Fibroblast of skin of abdomen (primary cell): ENCODE measurements at regions not wholly inside any gene's neighbourhood (a gene's known extent, or its start where the extent isn't known, plus 50 kb on each side); places are given as distances from the start of the nearest gene placed in this dataset.

Experiments
- DNase-seq: peaks from one replicate; pipeline ENCODE4 v3.0.0-alpha.2; 2013

GRCh38 chr10:59088912-59089573 lies 87.4 kb upstream of the PHYHIPL start:
- DNase-seq: no peak

DNA sequence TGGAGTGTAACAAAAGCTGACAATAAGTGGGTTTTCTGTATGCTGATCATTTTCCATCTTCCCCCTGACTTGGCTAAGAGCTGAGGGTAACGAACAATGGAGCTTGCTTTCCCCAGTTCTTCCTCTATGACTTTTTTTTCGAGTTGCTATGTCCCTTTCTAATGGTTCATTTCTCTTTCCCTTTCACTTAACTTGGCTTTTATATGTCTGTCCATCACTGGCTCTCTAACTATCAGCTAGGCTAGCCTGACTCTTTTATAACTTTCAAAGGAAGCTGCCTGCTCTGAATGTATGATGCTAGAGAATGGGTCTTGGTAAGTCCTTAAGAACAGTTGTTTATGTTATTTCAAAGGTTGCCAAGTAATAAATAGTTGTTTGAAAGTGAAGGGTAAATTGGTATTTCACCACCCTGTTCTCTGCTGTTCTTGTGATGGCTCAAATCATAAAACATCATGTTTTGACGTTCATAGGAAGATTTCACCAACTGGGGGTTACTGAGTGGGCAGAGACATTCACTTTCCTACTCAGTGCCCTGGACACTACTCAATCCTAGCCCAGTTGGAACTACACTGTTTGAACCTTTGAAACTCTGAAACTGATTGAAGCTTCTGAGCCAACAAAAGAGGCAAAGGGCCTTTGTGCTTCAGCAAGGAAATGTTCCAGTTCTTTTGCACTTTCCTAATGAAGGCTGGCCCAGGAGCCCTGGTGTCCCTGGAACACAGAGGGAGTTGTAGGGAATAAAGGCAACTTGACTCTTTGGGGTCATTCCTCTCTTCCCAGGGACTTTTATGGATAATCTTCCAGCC lies 85.4 kb upstream of the PHYHIPL start:
- no peak for DNase-seq

GRCh38 chr10:59093461-59093860 lies 83.0 kb upstream of the PHYHIPL start:
- no peak for DNase-seq

GRCh38 chr10:59096631-59097030 lies 79.8 kb upstream of the PHYHIPL start:
- no peak for DNase-seq

GRCh38 chr10:59098387-59098786 lies 78.1 kb upstream of the PHYHIPL start:
- peak; percentile 92 for DNase-seq

- DNase-seq: peak; percentile 85
Observed at GRCh38 chr10:59098831-59099452, 77.5 kb upstream of the PHYHIPL start.

- peak; percentile 48 for DNase-seq
Observed at GRCh38 chr10:59099481-59099880, 77.0 kb upstream of the PHYHIPL start.

DNA sequence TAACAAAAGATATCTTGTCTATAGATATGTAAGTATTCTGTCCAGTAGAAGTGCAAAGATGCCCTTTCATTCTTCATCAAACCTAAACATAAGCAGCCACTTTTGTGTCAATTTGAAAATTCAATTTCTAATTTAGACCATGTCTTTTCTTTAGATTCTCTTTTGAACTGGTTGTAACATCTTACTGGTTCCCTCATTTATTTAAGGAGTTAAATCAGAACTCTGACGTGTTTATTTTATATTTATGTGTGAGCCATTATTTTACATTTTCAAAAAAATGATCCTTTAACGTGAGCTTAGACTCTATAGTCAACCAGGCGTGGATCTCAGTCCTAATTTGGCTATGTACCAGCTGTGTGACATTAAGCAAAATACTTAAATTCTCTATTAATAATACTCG lies 74.0 kb upstream of the PHYHIPL start:
- DNase-seq: no peak

DNA sequence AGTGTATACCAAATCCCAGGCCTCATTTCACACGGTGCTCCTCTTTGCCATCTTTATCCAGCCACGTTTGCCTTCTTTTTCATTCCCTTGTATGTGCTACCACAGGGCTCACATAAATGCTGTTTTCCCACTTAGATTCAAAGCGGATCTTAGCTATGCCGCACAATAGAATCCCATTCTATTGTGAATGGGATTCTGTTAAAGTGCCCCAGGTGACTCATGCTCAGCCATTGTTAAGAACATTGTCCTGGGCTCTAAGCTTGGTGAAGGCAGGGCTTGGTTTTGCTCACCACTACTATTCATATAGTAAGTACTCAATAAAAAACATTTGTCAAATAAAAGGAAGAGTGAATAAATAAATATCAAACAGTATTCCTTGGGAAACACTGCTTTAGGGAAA lies 72.3 kb upstream of the PHYHIPL start:
- DNase-seq: no peak

- DNase-seq: no peak
Observed at GRCh38 chr10:59106441-59106840, 70.0 kb upstream of the PHYHIPL start.

DNA sequence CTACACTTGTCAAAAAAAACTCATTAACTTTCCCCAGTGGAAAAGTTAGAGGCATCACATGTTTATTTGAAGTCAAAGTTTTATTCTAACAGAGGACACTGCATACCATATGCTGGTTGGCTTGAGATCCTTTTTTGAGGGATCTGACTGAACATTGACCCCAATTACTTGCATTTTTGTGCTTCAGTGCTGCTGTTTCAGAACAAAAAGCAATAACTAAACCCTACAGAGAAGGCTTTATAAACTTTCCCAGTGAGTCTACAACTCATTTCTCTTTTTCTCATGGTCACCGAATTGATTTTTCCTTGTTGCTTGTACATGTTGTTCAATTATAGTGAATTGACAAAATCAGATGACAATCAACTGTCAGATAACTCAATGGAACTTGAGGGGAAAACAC lies 69.3 kb upstream of the PHYHIPL start:
- no peak for DNase-seq

GRCh38 chr10:59108296-59108870 lies 68.1 kb upstream of the PHYHIPL start:
- DNase-seq: no peak

DNA sequence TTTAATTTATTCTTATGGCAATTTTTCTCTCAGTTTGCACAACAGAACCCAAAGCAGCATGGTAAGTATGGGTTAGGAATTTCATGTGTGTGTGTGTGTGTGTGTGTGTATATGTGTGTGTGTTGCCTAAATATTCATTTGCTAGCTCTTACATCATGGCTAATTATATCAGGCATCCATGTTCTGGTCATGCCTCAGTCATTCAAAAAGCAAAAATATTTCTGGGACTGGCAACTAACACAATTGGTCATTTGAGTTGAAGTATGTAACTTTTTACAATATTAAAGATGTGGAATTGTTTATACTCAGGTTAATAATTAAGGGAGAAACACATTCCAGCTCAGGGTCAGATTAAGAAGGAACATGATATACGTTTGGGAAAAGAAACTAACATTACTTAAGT lies 67.6 kb upstream of the PHYHIPL start:
- DNase-seq: no peak

DNA sequence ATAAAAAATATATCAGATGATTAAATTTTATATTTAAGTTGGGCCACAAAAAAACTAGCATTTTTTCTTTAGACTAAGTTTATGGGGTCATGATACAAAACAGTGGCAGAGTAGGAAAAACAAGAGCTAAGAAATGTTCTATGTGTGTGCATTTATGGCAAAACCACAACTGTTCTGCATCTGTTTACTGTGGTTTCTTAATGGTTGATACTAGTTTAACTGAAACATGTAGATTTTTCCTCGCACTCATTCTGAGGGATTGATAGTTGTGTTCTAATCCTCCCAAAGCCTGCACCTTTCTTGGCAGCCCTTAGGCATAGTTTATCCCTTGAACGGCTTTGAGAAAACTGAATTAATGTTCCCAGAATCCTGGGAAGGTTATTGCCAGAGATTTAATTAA lies 66.6 kb upstream of the PHYHIPL start:
- DNase-seq: no peak

DNA sequence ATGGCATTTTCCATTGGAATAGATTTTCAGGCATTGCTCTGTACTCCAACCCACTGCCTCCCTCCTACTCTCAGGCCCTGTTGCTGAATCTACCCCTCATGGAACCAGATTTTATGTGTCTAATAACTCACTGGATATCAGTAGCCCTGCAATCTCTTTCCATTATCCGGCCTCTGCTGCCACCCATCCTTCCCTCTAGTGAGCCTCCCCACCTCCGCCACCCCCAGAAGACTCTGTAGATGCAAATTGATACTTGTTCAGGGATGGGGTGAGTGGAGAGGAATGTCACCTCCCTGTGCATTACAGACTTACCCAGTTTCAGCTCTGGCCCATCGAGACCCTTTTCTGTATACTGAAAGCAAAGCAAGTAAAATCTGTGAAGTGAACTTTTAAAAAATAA lies 52.3 kb upstream of the PHYHIPL start:
- DNase-seq: no peak

DNA sequence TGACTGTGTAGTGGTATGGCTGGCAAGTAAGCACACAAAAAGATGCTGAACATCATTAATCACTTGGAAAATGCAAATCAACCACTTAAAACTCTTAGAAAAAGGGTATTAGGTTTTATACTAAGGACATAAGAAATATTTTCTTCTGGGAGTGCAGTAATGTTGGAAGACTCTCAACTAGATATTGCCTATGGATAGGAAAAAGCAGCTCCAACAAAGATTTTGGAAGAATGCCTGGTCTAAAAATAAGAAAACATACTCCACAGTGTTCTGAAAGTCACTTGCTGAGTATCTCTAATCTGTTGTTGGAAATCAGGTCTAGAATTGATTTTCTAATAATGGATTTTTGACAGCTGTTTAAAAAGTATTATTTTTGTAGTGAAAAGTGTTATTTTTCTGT lies 50.8 kb upstream of the PHYHIPL start:
- DNase-seq: no peak

DNA sequence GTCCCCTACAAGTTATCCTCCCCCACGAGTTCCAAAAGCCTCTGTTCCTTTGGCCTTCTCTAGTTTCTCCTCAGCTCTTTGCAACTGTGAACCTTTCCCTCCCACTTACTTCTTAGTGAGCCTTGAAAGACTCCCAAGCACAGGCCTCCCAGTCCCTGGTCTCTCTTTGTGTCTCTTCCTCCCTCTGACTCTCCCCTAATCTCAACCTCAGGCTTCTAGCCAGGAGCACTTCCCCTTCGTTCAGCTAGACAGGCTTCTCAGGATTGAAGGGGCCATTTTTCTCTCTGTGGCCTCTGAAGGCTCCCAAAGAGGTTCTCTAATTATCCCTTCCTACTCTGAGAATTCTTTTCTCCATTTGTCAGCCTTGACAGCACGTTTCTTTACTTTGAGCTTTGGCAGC lies 50.2 kb upstream of the PHYHIPL start:
- DNase-seq: no peak
